NK-92 treated with Interleukin-12 subunit alpha and Interleukin-12 subunit beta, amount 100 ng/mL, for 24 hours (cell line): ENCODE measurements at regions not wholly inside any gene's neighbourhood (a gene's known extent, or its start where the extent isn't known, plus 50 kb on each side); places are given as distances from the start of the nearest gene placed in this dataset.

ENCODE experiments used
- DNase-seq: peaks from one replicate; lab custom pipeline; 2025; lab: John Stamatoyannopoulos, UW

DNA sequence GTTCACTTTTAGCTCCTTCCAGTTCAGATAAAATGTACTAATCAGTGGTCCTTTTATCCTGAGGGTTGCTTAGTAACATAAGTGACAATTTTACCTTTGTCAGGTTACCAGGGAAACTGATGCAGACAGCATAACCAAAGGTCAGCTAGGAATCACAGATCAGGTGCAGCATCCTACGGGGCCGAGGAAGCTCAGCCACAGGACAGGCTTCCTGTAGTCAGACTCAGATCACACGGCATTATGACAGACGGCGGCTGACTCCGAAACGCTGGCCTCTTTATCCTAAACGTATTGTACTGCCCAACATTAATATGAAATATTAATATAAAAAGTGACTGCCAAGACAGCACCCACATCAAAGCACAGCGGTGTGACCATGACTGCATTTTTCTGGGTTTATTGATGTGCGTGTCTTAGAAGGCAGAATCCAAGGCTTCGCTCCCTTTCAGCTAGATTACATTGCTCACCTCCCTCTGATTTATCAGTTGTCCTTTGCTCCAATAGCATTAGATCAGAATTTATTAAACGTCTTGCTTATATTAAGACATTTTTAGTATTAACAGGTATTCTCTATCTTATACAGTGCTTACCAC is 444.5 kb downstream of the CMPK2 start:
- DNase-seq, result no peak

DNA sequence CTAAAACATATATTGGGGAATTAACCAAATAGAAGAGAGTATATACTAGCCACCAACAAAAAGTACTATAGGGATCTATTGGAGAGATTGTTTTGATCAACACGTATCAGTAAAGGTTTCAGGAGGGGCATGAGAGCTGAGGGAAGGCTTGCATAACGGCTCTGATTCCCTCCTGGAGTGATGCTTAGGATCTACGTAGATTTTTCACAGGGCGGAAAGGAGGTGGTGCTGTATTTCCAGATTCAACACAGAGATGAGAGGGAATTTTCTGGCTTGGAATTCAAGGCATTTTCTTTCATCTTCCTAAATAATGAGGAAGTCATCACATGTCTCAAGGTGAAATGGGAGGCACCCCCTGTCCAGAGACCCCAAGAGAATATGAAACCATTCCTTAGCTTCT is 443.8 kb downstream of the CMPK2 start:
- DNase-seq, result no peak

GRCh38 chr2:6423157-6423556 is 442.6 kb downstream of the CMPK2 start:
- no peak for DNase-seq

DNA sequence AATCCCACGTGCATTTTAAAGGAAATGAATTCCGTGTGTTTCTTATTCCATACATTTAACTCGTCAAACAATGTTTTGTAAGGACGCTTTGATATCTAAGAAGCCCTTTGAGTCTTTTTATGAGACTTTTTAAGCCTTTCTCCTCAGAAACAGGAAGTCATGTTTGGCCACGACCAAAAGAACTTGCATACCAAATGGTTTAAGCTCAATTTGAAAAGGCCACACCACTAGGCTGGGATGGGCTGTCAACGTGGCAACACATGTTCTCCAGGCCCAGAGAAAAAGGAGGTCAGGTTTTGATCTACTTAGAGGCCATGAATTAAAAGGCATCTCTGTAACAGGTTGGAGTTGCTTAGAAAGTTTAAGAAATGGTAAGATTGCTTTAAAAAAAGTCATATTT is 441.8 kb downstream of the CMPK2 start:
- DNase-seq, result no peak

- DNase-seq, result no peak
Measured at GRCh38 chr2:6425032-6425431, 440.7 kb downstream of the CMPK2 start.

DNA sequence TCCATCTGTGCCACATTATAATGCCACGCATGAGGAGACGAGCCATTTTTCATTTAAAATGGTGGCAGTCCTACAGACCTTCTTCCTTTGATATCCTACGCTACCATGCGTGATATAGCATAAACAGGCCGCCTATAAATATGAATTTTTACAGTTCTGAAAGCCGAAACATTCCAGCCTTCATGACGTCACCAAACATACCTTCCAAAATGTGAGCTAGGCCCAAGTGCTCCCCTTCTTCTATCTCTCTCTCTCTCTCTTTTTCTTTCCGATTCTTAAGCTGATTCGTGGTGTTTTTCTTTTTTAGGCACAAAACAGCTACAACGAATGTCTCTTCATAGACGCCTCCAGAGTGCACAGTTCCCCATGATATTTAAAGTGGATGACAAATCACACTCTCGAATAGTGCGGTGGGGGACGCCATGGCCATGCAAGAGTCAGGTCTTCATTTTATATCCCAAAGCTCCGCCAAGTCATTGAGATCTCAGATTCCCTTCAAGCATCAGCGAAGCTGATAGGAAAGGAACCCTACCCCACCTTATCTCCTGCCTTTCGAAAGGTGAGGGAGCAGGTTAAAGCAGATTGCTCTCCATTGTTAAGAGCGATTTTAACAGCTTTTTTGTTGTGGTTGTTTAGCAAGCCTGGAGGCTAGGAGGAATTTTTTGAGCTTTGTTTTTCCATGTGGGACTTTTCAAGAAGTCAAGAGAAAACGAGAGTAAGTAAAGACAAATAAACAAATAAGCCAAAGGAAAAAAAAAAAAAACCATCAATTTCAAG is 436.3 kb downstream of the CMPK2 start:
- no peak for DNase-seq

GRCh38 chr2:6434438-6434837 is 431.3 kb downstream of the CMPK2 start:
- no peak for DNase-seq

DNA sequence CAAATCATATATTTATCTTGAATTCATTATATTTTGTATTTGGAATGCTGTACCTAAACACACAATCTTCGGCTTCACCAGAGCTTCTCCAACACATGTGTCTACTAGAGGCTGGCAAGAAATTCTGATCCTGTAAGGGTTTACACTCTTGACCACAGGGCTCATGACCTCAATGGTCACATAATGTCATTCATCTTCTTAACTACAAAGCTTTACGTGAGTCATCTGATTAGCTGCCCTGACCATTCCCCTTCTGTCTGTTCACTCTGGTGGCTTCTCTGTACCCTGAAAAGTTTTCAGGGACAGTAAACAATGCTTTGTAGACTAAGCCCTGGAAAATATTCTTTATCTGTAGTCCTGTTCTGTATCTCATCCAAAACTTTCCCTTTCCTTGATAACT is 423.9 kb downstream of the CMPK2 start:
- DNase-seq, result no peak

- no peak for DNase-seq
Measured at GRCh38 chr2:6442252-6442985, 423.3 kb downstream of the CMPK2 start.

GRCh38 chr2:6443061-6443823 is 422.5 kb downstream of the CMPK2 start:
- DNase-seq, result no peak

- no peak for DNase-seq
Measured at GRCh38 chr2:6444514-6444913, 421.2 kb downstream of the CMPK2 start.

DNA sequence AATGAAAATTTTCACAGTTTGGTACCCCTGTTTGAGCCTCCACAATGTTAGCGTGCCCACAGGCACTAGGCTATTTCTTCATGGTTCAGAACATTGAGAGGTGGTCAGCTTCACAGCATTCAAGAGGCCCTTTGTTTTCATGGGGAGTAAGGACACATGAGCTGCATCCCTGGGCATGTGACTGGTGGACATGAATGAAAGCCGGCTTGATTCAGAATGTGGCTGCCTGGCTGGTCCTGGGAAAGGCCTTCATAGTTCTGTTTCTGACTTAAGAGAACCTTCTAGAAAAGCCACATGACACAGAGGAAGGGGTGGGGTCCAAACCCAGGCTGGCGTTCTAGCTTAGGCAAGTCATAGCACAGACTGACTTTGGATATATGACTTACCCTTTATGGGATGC is 420.6 kb downstream of the CMPK2 start:
- DNase-seq, result no peak

DNA sequence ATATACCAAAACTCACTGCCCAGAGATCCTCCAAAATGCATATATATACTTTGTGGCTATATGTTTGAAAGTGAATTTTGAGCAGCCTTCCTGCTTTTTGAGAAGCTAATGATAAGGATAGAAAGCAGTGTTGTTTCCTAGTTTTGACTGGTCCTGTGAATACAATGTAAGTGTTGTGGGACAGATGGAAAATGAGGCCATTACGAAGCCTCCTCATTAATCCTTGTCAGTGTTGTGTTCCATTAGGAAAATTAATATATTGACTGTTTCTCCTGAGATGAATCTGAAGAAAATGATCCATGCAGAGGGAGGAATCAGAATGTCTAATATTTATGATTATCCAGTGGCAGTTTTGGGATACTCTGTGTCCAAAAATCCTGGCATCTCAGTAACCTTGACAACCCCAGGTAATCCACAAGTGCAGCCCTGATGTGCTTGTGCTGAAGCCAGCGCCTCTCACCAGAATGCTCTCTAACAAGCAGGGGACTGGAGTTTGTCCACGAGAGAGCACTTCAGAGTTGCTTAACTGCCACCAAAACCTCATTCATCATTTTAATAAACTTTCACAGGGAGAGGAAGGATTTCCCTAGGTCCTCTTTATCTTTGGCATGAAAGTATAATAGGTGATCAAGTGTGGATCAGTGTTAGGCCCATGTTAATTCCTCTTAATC is 418.6 kb downstream of the CMPK2 start:
- DNase-seq, result no peak

GRCh38 chr2:6448893-6449292 is 416.8 kb downstream of the CMPK2 start:
- no peak for DNase-seq

DNA sequence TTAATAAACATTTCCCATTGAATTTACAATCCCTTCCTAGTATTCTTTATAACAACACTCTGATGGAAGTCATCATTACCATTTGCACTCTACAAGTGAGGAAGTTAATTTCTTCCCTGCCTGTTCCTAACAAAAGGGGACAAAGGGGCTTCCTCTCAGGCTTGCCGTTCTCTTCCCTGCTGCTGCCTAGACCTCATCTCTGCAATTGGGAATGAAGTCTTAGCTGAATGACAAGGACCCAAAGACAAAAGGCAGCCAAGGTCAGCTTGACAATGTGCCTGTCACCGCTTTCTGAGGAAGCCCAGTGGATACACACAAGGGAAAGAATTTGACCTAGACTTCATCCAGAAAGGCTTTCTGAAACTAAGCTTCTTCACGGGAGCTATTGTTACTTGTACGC is 416.4 kb downstream of the CMPK2 start:
- no peak for DNase-seq

DNA sequence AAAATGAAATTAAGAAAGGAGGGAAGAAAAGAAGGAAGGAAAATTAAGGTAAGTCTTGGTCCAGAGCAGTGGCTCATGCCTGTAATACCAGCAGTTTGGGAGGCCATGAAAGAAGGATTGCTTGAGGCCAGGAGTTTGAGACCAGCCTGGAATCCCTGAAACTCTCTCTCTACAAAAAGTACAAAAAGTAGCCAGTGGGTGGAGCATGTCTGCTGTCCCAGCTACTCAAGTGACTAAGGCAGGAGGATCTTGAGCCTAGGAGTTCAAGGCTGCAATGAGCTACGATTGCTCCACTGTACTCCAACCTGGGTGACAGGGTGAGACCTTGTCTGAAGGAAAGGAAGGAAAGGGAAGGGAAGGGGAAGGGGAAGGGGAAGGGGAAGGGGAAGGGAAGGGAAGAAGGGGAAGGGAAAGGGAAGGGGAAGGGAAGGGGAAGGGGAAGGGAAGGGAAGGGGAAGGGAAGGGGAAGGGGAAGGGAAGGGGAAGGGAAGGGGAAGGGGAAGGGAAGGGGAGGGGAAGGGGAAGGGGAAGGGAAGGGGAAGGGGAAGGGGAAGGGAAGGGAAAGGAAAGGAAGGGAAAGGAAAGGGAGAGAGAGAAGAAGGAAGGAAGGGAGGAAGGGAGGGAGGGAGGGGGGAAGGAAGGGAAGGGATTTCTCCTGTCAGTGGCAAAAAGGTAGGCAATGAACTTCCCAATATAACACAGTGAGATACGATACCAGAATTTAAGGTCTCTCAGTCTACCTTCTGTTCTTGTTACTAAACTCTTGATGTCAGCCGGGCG is 412.8 kb downstream of the CMPK2 start:
- DNase-seq, result no peak

DNA sequence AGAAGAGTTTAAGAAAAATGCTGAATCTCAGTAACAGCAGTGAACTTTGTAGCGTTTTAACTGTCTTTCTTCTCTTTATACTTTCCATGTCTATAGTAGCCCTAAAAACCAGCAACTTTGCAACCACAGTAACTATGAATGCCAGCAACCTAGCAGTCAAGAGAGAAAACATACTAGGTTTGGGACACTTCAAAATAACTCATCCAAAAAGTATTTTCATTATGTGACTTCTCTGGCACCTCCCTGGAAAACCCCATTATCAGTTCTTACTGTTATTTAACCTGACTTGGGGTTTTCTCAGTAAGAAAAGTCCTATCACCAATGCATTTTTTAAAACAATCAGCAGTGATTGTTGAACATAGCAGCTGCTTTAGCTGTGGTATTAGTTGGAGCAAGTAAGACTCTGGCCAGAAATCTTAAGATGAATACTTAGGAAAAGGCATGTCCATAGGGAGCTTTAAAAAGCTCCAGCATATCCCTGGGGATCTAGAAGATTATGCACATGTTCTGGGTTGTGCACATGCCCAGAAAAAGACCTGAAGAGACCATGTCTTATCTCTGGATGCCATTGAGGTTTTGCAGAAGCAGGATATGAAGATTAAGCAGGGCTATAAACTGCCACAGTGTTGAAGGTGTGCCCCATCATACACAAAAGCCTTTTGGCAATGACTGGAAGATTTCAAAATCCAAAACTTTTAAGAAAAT is 411.3 kb downstream of the CMPK2 start:
- DNase-seq, result no peak

DNA sequence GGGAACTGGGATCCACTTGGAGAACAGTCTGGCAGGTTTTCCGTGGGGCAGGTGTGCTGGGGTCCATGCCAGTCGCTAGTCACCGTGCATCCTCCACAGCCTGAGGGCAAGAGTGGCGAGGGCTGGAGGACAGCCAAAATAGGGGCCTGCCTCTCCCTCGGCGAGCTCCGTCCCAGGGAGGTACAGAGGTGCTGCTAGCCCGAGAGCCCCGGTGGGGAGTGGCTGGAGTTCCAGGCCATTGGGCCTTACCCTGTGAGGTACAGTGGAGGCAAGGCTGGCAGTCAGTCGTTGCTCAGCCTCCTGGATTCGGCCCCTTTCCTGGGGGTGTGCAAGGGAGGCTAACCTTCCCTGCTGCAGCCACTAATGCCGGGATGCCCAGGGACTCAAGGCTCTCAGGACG is 406.6 kb downstream of the CMPK2 start:
- DNase-seq, result no peak

DNA sequence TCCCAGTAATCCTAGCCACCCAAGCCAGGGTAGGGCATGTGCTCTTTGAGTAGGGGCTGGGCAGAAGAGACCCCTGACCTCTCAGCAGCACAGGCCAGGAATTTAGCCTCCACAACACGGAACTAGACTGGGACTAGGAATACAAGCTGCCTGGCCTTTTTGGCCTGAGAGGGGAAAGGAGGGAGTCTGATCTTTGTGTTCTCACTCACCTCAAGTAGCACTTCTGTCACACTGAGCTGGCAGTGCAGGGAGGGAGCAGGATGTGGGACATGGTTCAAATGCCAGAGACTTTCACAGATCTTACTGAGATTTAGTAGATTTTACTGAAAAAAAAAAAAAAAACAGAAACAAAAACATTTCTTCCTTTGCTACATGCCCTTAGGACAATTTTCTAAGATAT is 395.2 kb downstream of the CMPK2 start:
- no peak for DNase-seq

GRCh38 chr2:6471419-6471818 is 394.3 kb downstream of the CMPK2 start:
- DNase-seq, result no peak
